ENCODE measurements at regions not wholly inside any gene's neighbourhood (a gene's known extent, or its start where the extent isn't known, plus 50 kb on each side); places are given as distances from the start of the nearest gene placed in this dataset.

GRCh38 chr2:222358876-222359275 is 60.1 kb upstream of the PAX3 start (continued):
- no peak for TF ChIP-seq ZNF354C (tag by site-specific recombination; IDR thresholded peaks at IDR 0.05; ENCODE audit: borderline replicate concordance, low read depth)
- TF ChIP-seq ZNF416 (tag by site-specific recombination; IDR thresholded peaks at IDR 0.05), result no peak
- TF ChIP-seq SP7 (tag by site-specific recombination; IDR thresholded peaks at IDR 0.05), result no peak
- no peak for TF ChIP-seq ZNF707 (tag by site-specific recombination; IDR thresholded peaks at IDR 0.05)
- no peak for TF ChIP-seq KLF7 (tag by site-specific recombination; IDR thresholded peaks at IDR 0.05; ENCODE audit: borderline replicate concordance)
- no peak for TF ChIP-seq ZNF114 (tag by site-specific recombination; IDR thresholded peaks at IDR 0.05)

GRCh38 chr2:222360146-222360545 is 61.3 kb upstream of the PAX3 start:
- CTCF ChIA-PET, result interaction anchor here (0.6 kb wide), 1 partner anchor 11 kb away, joined by 4 read pairs; no protein-coding TSS in a partner anchor
- TF ChIP-seq TSHZ1 (tag by site-specific recombination; IDR thresholded peaks at IDR 0.05; ENCODE audit: borderline replicate concordance) (no peak), PRDM6 (tag by site-specific recombination; IDR thresholded peaks at IDR 0.05) (no peak), ZNF140 (tag by site-specific recombination; IDR thresholded peaks at IDR 0.05) (no peak), ZNF433 (tag by site-specific recombination; IDR thresholded peaks at IDR 0.05; ENCODE audit: low read depth) (no peak), ZNF184 (tag by site-specific recombination; IDR thresholded peaks at IDR 0.05) (no peak), IKZF3 (tag by site-specific recombination; IDR thresholded peaks at IDR 0.05) (no peak), EGR2 (tag by site-specific recombination; IDR thresholded peaks at IDR 0.05; ENCODE audit: low read depth) (no peak), ZNF561 (tag by site-specific recombination; IDR thresholded peaks at IDR 0.05; ENCODE audit: borderline replicate concordance) (no peak), ZNF510 (tag by site-specific recombination; IDR thresholded peaks at IDR 0.05; ENCODE audit: insufficient replicate concordance) (no peak), PBX3 (CRISPR knock-in tag; IDR thresholded peaks at IDR 0.05) (no peak), HIC1 (tag by site-specific recombination; IDR thresholded peaks at IDR 0.05) (no peak), OSR2 (tag by site-specific recombination; IDR thresholded peaks at IDR 0.05) (no peak), ZBTB49 (tag by site-specific recombination; IDR thresholded peaks at IDR 0.05; ENCODE audit: low read depth) (no peak), ZNF311 (tag by site-specific recombination; IDR thresholded peaks at IDR 0.05; ENCODE audit: borderline replicate concordance) (no peak)
- H3K27ac ChIP-seq (ENCODE audit: extremely low read depth, low read depth, low read length), result no peak overlapping the region
- H3K4me3 ChIP-seq (ENCODE audit: low read depth, low read length), result no peak overlapping the region
- H3K36me3 ChIP-seq (ENCODE audit: control insufficient read depth in 2 of 2, insufficient read depth in 1 of 2, low read length in 2 of 2), result no peaks in the 10 kb centered on the region
- POLR2A ChIA-PET, result no interaction called here
- no peaks in the 10 kb centered on the region for H3K9me3 ChIP-seq (ENCODE audit: control insufficient read depth, insufficient read depth, low read depth, low read length)
- no peaks in the 10 kb centered on the region for H3K4me1 ChIP-seq (ENCODE audit: control insufficient read depth, insufficient read depth, low read length)

All from HEK293 (cell line).